Caco-2 (cell line): ENCODE measurements at regions not wholly inside any gene's neighbourhood (a gene's known extent, or its start where the extent isn't known, plus 50 kb on each side); places are given as distances from the start of the nearest gene placed in this dataset.
A peak's percentile ranks its signal among the peaks of the same experiment; 100 is the strongest.

ENCODE experiments used
- BruUV-seq: library from RNA; stranded (reverse); fragments of 400-500 nt; replicated peaks from 2 replicates; lab custom pipeline; 2021; lab: Mats Ljungman, UMichigan
- CTCF ChIA-PET: fragments of 300-600 bp; sonication (Branson Sonifier 250); formaldehyde crosslinking; loops from one replicate; lab custom pipeline; 2022; ENCODE audit warnings: antibody characterized with exemption; lab: Charles Lee
- POLR2A ChIA-PET: fragments of 300-600 bp; sonication (Branson Sonifier 250); formaldehyde crosslinking; loops from one replicate; lab custom pipeline; 2022; ENCODE audit warnings: antibody characterized with exemption; lab: Charles Lee
- DNase-seq, 2 experiments: peaks; one replicate each; pipeline versions ENCODE4 v3.0.0 to v3.0.0-alpha.2; 2020 to 2022
- H3K27me3 ChIP-seq: replicated peaks from 2 replicates; pipeline ENCODE4 v1.6.0; 2011; ENCODE audit warnings: low read length; ENCODE audit not compliant: control insufficient read depth, insufficient read depth
- H3K36me3 ChIP-seq: 2 replicates; pipeline ENCODE4 v1.5.1; 2011; ENCODE audit warnings: low read length; ENCODE audit not compliant: control insufficient read depth, insufficient read depth
- H3K4me1 ChIP-seq: fragments of 250-450 bp; sonication (Bioruptor Pico); 2 replicates; pipeline ENCODE4 v1.5.1; 2020; ENCODE audit warnings: mild to moderate bottlenecking
- H3K4me3 ChIP-seq: 2 replicates; pipeline ENCODE4 v1.5.1; 2011; ENCODE audit warnings: low read depth, mild to moderate bottlenecking, control low read depth, low read length
- H3K9me3 ChIP-seq: fragments of 250-450 bp; sonication (Bioruptor Pico); 2 replicates; pipeline ENCODE4 v1.5.1; 2020; ENCODE audit warnings: mild to moderate bottlenecking, moderate library complexity
- H3K27ac Mint-ChIP-seq: one replicate; pipeline ENCODE4 v1.8.0; 2022; ENCODE audit warnings: mixed read lengths; ENCODE audit not compliant: unreplicated experiment
- H3K27me3 Mint-ChIP-seq: one replicate; pipeline ENCODE4 v1.8.0; 2022; ENCODE audit warnings: mixed read lengths; ENCODE audit not compliant: insufficient read depth, unreplicated experiment
- H3K36me3 Mint-ChIP-seq: one replicate; pipeline ENCODE4 v1.8.0; 2022; ENCODE audit warnings: mild to moderate bottlenecking, mixed read lengths; ENCODE audit not compliant: insufficient read depth, unreplicated experiment
- H3K4me1 Mint-ChIP-seq: one replicate; pipeline ENCODE4 v1.8.0; 2022; ENCODE audit warnings: low read depth, mixed read lengths; ENCODE audit not compliant: unreplicated experiment
- H3K4me3 Mint-ChIP-seq: one replicate; pipeline ENCODE4 v1.8.0; 2022; ENCODE audit warnings: mild to moderate bottlenecking, moderate library complexity, mixed read lengths; ENCODE audit not compliant: unreplicated experiment
- H3K9me3 Mint-ChIP-seq: one replicate; pipeline ENCODE4 v1.8.0; 2022; ENCODE audit warnings: mixed read lengths; ENCODE audit not compliant: unreplicated experiment
- intact Hi-C: fragments of 100-400 bp; cut with micrococcal nuclease; formaldehyde crosslinking; loops from one replicate; pipeline ENCODE4 v1.10.0; 2022; ENCODE audit not compliant: unreplicated experiment
- TF ChIP-seq, protein P1 (sequence below), 2 experiments: fragments of 200-600 bp in 1 of 2; IDR thresholded peaks; 1 replicate in 1 of 2; 2 replicates in 1 of 2; pipeline versions ENCODE4 v1.5.1 to v1.8.0; 2011 to 2022; ENCODE audit warnings: antibody characterized with exemption in 1 of 2, control low read depth in 1 of 2, inconsistent platforms in 1 of 2, low read depth in 1 of 2, low read length in 1 of 2, mild to moderate bottlenecking in 1 of 2, moderate library complexity in 1 of 2; ENCODE audit not compliant: insufficient read depth in 1 of 2, severe bottlenecking in 1 of 2, unreplicated experiment in 1 of 2

DNA sequence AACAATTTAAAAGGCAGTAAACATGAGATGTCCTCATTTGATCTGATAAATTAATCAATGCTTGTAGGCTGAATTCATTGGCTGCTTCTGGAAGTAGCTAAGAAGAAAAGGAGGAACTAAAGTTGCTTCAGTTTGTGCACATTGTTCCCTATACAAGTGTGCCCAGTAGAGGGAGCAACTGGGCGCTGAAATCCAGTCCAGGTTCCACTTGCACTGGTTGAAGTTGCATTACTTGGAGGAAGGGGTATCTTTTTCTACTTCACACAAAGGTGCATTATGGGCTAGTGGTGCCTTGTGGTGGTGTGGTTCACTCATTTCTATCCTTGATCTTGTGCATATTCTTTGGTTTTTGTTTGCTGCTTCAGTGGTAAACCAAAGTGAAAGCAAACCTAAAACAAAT is 67.9 kb upstream of the SOX3 start:
- POLR2A ChIA-PET, result no interaction called here
- intact Hi-C loops, result loop anchor here (1.0 kb wide), 2 partner anchors 93 to 161 kb away; no protein-coding TSS in a partner anchor

DNA sequence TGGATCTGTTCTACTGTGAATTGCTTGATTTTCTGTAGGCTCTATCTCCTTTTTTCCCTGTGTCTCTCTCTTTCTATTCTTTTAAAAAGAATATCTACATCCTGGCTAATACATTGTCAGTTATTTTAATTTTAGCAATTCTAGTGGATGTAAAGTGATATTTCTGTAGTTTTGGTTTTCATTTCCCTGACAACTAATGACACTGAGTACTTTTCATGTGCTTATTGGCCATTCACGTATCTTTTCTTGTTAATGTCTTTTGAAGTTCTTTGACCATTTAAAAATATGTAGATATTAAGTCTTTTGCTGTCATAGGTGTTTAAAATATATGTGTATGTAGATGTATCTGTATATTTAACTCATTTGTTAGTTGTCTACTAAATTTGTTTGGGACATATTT is 59.0 kb upstream of the SOX3 start:
- H3K27me3 Mint-ChIP-seq, result no peaks in the 10 kb centered on the region
- Histone ChIP-seq H3K36me3 (no peaks in the 10 kb centered on the region), H3K9me3 (no peaks in the 10 kb centered on the region), H3K27me3 (no peaks in the 10 kb centered on the region), H3K4me1 (no peaks in the 10 kb centered on the region), H3K4me3 (no peak overlapping the region)
- BruUV-seq, result no TSS peak
- no peaks in the 10 kb centered on the region for H3K9me3 Mint-ChIP-seq
- TF ChIP-seq, protein P1, sequence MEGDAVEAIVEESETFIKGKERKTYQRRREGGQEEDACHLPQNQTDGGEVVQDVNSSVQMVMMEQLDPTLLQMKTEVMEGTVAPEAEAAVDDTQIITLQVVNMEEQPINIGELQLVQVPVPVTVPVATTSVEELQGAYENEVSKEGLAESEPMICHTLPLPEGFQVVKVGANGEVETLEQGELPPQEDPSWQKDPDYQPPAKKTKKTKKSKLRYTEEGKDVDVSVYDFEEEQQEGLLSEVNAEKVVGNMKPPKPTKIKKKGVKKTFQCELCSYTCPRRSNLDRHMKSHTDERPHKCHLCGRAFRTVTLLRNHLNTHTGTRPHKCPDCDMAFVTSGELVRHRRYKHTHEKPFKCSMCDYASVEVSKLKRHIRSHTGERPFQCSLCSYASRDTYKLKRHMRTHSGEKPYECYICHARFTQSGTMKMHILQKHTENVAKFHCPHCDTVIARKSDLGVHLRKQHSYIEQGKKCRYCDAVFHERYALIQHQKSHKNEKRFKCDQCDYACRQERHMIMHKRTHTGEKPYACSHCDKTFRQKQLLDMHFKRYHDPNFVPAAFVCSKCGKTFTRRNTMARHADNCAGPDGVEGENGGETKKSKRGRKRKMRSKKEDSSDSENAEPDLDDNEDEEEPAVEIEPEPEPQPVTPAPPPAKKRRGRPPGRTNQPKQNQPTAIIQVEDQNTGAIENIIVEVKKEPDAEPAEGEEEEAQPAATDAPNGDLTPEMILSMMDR (IDR thresholded peaks at IDR 0.05; ENCODE audit: insufficient read depth in 1 of 2, low read depth in 1 of 2, low read length in 1 of 2, severe bottlenecking in 1 of 2, unreplicated experiment in 1 of 2), result no peak
- H3K36me3 Mint-ChIP-seq, result no peaks in the 10 kb centered on the region
- ChIA-PET POLR2A (no interaction called here), CTCF (no interaction called here)
- no peak for DNase-seq
- H3K4me1 Mint-ChIP-seq, result no peaks in the 10 kb centered on the region
- no peak overlapping the region for H3K27ac Mint-ChIP-seq
- H3K4me3 Mint-ChIP-seq, result no peak overlapping the region
- intact Hi-C loops, result no loop called here

More for the DNA sequence above, 67.9 kb upstream of the SOX3 start:
- TF ChIP-seq, protein P1 (IDR thresholded peaks at IDR 0.05; ENCODE audit: insufficient read depth in 1 of 2, low read depth in 1 of 2, low read length in 1 of 2, severe bottlenecking in 1 of 2, unreplicated experiment in 1 of 2), result peak; percentile 51 to 63
- Histone ChIP-seq H3K4me1 (no peaks in the 10 kb centered on the region), H3K9me3 (no peaks in the 10 kb centered on the region), H3K4me3 (no peak overlapping the region), H3K36me3 (no peaks in the 10 kb centered on the region), H3K27me3 (no peaks in the 10 kb centered on the region)
- Mint-ChIP-seq H3K27me3 (no peaks in the 10 kb centered on the region), H3K4me3 (no peak overlapping the region), H3K27ac (no peak overlapping the region), H3K36me3 (no peaks in the 10 kb centered on the region), H3K9me3 (no peaks in the 10 kb centered on the region), H3K4me1 (no peaks in the 10 kb centered on the region)
- BruUV-seq, result no TSS peak
- peak; percentile 24 to 36 for DNase-seq
- CTCF ChIA-PET, result interaction anchor here (0.8 kb wide), 1 partner anchor 516 kb away, joined by 3 read pairs; no protein-coding TSS in a partner anchor
